GM23248 (cell line): ENCODE measurements at regions not wholly inside any gene's neighbourhood (a gene's known extent, or its start where the extent isn't known, plus 50 kb on each side); places are given as distances from the start of the nearest gene placed in this dataset.
A peak's percentile ranks its signal among the peaks of the same experiment; 100 is the strongest.

Source experiments
- DNase-seq: peaks from one replicate; pipeline ENCODE4 v3.0.0-alpha.2; 2015
- H2AFZ ChIP-seq: fragments of 200-600 bp; sonication (generic); 2 replicates; pipeline ENCODE4 v1.6.1; 2016; ENCODE audit warnings: antibody characterized with exemption
- H3F3A ChIP-seq: fragments of 200-600 bp; sonication (generic); 2 replicates; pipeline ENCODE4 v1.6.1; 2016; ENCODE audit warnings: mild to moderate bottlenecking, antibody characterized with exemption, mixed run types; ENCODE audit not compliant: insufficient read depth
- H3K27ac ChIP-seq: fragments of 200-600 bp; sonication (generic); 2 replicates; pipeline ENCODE4 v1.5.1; 2016; ENCODE audit warnings: mild to moderate bottlenecking
- H3K27me3 ChIP-seq: fragments of 200-600 bp; sonication (generic); replicated peaks from 2 replicates; pipeline ENCODE4 v1.6.1; 2016; ENCODE audit warnings: mild to moderate bottlenecking; ENCODE audit not compliant: insufficient read depth
- H3K36me3 ChIP-seq: fragments of 200-600 bp; sonication (generic); 2 replicates; pipeline ENCODE4 v1.6.1; 2016; ENCODE audit warnings: low read depth, mild to moderate bottlenecking
- H3K4me1 ChIP-seq: fragments of 200-600 bp; sonication (generic); 2 replicates; pipeline ENCODE4 v1.6.1; 2016; ENCODE audit warnings: mild to moderate bottlenecking; ENCODE audit not compliant: insufficient read depth
- H3K4me2 ChIP-seq: fragments of 200-600 bp; sonication (generic); one replicate; pipeline ENCODE4 v1.6.1; 2016; ENCODE audit warnings: mild to moderate bottlenecking; ENCODE audit not compliant: unreplicated experiment
- H3K4me3 ChIP-seq: fragments of 200-600 bp; sonication (generic); 2 replicates; pipeline ENCODE4 v1.5.1; 2016; ENCODE audit warnings: mild to moderate bottlenecking
- H3K79me2 ChIP-seq: fragments of 200-600 bp; sonication (generic); 2 replicates; pipeline ENCODE4 v1.6.1; 2016; ENCODE audit warnings: mild to moderate bottlenecking; ENCODE audit not compliant: insufficient read depth
- H3K9ac ChIP-seq: fragments of 200-600 bp; sonication (generic); 2 replicates; pipeline ENCODE4 v1.6.1; 2016; ENCODE audit warnings: mild to moderate bottlenecking
- H3K9me2 ChIP-seq: fragments of 200-600 bp; sonication (generic); 2 replicates; pipeline ENCODE4 v1.6.1; 2016; ENCODE audit warnings: mixed run types, mild to moderate bottlenecking, moderate library complexity; ENCODE audit not compliant: insufficient read depth
- H3K9me3 ChIP-seq: fragments of 200-600 bp; sonication (generic); one replicate; pipeline ENCODE4 v1.6.1; 2017; ENCODE audit warnings: low read depth
- H4K20me1 ChIP-seq: fragments of 200-600 bp; sonication (generic); 2 replicates; pipeline ENCODE4 v1.6.0; 2016; ENCODE audit not compliant: insufficient read depth
- EZH2 ChIP-seq: fragments of 200-600 bp; sonication (generic); IDR thresholded peaks from 2 replicates; pipeline ENCODE4 v1.6.1; 2018; ENCODE audit warnings: antibody characterized with exemption, mild to moderate bottlenecking; ENCODE audit not compliant: insufficient read depth, poor library complexity, severe bottlenecking
- EZH2phosphoT487 ChIP-seq: fragments of 200-600 bp; sonication (generic); IDR thresholded peaks from 2 replicates; pipeline ENCODE4 v1.6.1; 2018; ENCODE audit warnings: antibody characterized with exemption, moderate library complexity, mild to moderate bottlenecking, low read depth; ENCODE audit not compliant: insufficient read depth
- WGBS, 2 experiments: methylation state at CpG; one replicate each; pipeline ENCODE4 v1.1.6; 2015 to 2017; ENCODE audit warnings: low lambda C conversion rate in 2 of 2, low coverage in 1 of 2; ENCODE audit errors: missing lambda C conversion rate in 2 of 2; 5-methylcytosine and 5-hydroxymethylcytosine counted together
- in situ Hi-C: fragments of 300-500 bp; cut with MboI; formaldehyde crosslinking; loops from 2 replicates; pipeline ENCODE4 v1.15.0; 2020

DNA sequence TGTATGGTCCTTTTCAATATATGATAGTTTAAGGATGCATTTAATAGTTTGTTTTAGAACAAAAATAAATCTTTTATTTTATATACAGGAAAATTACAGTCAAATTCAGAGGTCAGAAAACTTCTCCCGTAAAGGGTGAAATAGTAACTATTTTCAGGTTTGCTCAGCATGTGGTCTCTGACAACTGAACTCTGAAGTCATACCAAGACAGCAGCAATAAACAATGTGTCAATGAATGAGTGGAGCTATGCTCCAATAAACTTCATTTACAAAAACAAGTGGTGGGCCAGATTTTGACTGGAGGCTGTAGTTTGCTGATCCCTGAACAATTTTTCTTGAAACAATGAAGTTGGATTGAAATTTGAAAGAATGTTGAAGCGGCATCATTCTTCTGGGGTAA lies 123.6 kb downstream of the ZNF248 start:
- H4K20me1 ChIP-seq: no peaks in the 10 kb centered on the region

DNA sequence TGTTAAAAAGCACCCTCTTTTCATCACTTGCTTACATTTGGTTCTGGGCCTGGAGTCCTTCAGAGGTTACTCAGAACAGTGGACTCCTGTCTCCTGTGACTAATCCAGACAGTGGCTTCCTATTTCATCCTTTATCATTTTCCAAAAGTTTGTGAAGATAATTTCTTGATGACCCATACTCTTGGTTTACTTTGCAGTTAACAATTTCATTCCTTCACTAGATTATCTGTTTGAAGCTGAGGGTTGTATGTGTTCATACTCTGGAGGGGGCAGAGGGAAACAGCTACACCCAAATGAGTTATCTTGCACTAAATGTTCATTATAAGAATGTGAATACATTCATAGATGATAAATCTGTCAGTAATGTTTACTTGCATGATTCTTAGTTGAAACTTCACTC lies 124.7 kb downstream of the ZNF248 start:
- TF ChIP-seq EZH2 (no peak), EZH2phosphoT487 (0 out of 2 replicates have a peak, but pooled peaks have one; percentile 46)
- Histone ChIP-seq H4K20me1 (no peaks in the 10 kb centered on the region), H3K9me3 (no peaks in the 10 kb centered on the region), H3K79me2 (no peaks in the 10 kb centered on the region), H3K4me2 (peak overlapping the region; percentile 32), H3K9me2 (no peaks in the 10 kb centered on the region), H3F3A (peaks cover 18% of the 10 kb centered on the region; the same call in 1 of the 2 replicates), H3K27me3 (no peaks in the 10 kb centered on the region), H3K4me1 (peaks cover 43% of the 10 kb centered on the region), H3K27ac (no peak overlapping the region; the same call in 1 of the 2 replicates), H3K9ac (no peak overlapping the region), H2AFZ (no peak overlapping the region), H3K36me3 (no peaks in the 10 kb centered on the region), H3K4me3 (no peak overlapping the region)
- in situ Hi-C loops: no loop called here
- DNase-seq: peak; percentile 67

More for the DNA sequence above, 123.6 kb downstream of the ZNF248 start:
- no peaks in the 10 kb centered on the region for H3K79me2 ChIP-seq
- in situ Hi-C loops: no loop called here
- H3F3A ChIP-seq: peaks cover 18% of the 10 kb centered on the region; the same call in 1 of the 2 replicates
- H3K4me2 ChIP-seq: peak overlapping the region; percentile 32
- H3K27me3 ChIP-seq: no peaks in the 10 kb centered on the region
- WGBS, 2 experiments: 63 to 74% methylated on average over 2 of the region's 2 CpGs
- no peak overlapping the region for H2AFZ ChIP-seq
- no peak for DNase-seq
- TF ChIP-seq EZH2phosphoT487: no peak
- no peak for TF ChIP-seq EZH2
- H3K36me3 ChIP-seq: no peaks in the 10 kb centered on the region
- no peaks in the 10 kb centered on the region for H3K9me3 ChIP-seq
- peaks cover 43% of the 10 kb centered on the region for H3K4me1 ChIP-seq
- no peak overlapping the region for H3K9ac ChIP-seq
- H3K4me3 ChIP-seq: no peak overlapping the region
- no peaks in the 10 kb centered on the region for H3K9me2 ChIP-seq
- no peak overlapping the region for H3K27ac ChIP-seq

DNA sequence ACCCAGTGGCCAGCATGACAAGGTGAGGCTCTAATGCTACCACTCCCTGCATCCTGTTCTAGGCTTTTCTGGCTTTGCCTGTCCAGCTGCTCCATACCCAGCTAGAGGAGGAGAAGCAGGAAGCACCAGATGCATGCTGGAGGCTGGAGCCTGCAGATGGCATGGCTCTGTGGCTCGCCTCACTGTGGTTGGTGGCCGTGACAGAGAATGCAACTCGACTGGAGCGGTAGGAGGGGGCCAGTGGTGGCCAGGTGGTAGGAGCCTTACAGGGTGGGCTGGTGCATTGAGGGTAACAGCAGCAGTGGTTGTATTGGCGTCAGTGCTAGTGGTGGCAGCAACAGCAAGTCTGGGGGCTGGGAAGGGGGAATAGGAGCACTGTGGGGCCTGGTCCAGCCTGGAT lies 128.6 kb downstream of the ZNF248 start:
- Histone ChIP-seq H3K36me3 (no peaks in the 10 kb centered on the region), H3K27ac (no peak overlapping the region), H3K4me2 (no peak overlapping the region), H3K4me3 (no peak overlapping the region), H3K27me3 (no peaks in the 10 kb centered on the region), H3K4me1 (peaks cover 21% of the 10 kb centered on the region), H4K20me1 (no peaks in the 10 kb centered on the region), H2AFZ (no peak overlapping the region), H3K79me2 (no peaks in the 10 kb centered on the region), H3K9me2 (no peaks in the 10 kb centered on the region), H3K9ac (no peak overlapping the region), H3K9me3 (no peaks in the 10 kb centered on the region), H3F3A (peaks cover 12% of the 10 kb centered on the region; the same call in 1 of the 2 replicates)
- DNase-seq: no peak
- 48 to 62% methylated on average over 5 of the region's 5 CpGs for WGBS, 2 experiments
- TF ChIP-seq EZH2 (no peak), EZH2phosphoT487 (no peak)
- in situ Hi-C loops: no loop called here

DNA sequence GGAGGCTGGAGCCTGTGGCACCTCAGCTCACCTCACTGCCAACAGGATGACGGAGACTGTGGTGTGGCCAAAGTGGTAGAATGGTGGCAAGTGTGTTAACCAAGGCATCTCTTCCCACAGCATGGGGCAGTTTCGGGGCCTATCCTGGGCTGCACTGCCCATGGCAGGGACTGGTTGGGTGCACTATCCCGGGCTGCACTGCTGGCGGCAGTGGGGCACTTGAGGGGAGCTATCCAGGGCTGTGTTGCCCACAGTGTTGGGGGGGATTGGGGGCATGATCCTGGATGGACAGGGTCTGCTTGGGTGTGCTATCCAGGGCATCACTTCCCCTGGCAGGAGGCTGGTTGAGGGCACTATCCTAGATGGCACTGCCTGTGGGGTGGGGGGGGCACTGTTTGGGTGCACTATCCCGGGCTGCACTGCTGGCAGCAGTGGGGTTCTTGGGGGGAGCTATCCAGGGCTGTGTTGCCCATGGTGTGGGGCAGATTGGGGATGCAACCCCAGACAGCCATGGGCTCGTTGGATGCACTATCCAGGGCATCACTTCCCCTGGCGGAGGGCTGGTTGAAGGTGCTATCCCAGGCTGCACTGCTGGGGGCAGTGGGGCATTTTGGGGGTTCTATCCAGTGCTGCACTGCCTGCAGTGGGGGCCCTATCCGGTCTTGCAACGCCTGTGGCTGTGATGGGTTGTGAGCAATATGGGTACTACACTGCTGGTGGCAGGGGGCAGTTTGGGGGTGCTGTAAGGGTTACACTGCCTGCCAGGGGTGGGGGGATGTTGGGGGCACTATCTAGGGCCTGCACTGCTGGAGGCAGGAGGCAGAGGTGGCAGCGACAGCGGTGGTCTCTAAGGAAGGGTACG lies 129.7 kb downstream of the ZNF248 start:
- no peak for DNase-seq
- in situ Hi-C loops: no loop called here
- WGBS, 2 experiments: 41 to 44% methylated on average over 9 to 12 of the region's 12 CpGs

More for the DNA sequence above, 129.7 kb downstream of the ZNF248 start:
- TF ChIP-seq EZH2 (no peak), EZH2phosphoT487 (no peak)
- Histone ChIP-seq H3K4me3 (no peak overlapping the region), H3K27me3 (no peaks in the 10 kb centered on the region), H3K9ac (no peak overlapping the region), H3K27ac (no peak overlapping the region), H3K9me3 (no peaks in the 10 kb centered on the region), H4K20me1 (no peaks in the 10 kb centered on the region), H3K79me2 (no peaks in the 10 kb centered on the region), H2AFZ (no peak overlapping the region), H3F3A (peaks cover 4% of the 10 kb centered on the region; the same call in 1 of the 2 replicates), H3K9me2 (no peaks in the 10 kb centered on the region), H3K4me1 (peaks cover 10% of the 10 kb centered on the region), H3K36me3 (no peaks in the 10 kb centered on the region), H3K4me2 (no peak overlapping the region)
